ENCODE measurements at regions not wholly inside any gene's neighbourhood (a gene's known extent, or its start where the extent isn't known, plus 50 kb on each side); places are given as distances from the start of the nearest gene placed in this dataset.

DNA sequence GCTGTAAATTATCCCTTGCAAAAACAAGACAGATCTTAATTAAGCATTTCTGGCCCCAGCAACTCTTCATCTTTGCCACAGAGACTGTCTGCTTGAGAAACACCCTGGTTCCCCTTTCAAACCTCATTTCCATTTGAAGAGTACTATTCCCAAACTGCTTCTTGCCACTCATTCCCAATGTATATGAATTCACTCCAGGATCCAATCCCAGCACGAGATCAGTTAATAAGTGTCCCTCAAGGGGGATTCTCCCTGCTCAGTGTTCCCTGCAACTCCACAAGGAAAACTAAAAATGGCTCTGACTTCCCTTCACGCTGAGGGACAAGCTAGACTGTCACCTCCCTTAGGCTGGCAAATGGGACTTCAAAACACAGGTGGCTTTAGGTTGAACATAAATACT, 173.2 kb downstream of the SIPA1L2 start:
- TF ChIP-seq POLR2A (IDR thresholded peaks at IDR 0.05; ENCODE audit: low read depth, low read length) (no peak), GATA2 (IDR thresholded peaks at IDR 0.05; ENCODE audit: insufficient read depth, insufficient read length, low read depth, low read length) (no peak), EZH2 (IDR thresholded peaks at IDR 0.05; ENCODE audit: borderline replicate concordance, low read depth, low read length, severe bottlenecking) (no peak), POLR2AphosphoS5 (IDR thresholded peaks at IDR 0.05; ENCODE audit: insufficient read depth, low read depth, low read length) (no peak), MYC (IDR thresholded peaks at IDR 0.05; ENCODE audit: low read depth, low read length) (no peak), JUN (IDR thresholded peaks at IDR 0.05; ENCODE audit: borderline replicate concordance, insufficient read depth, insufficient read length, low read depth) (no peak)
- TF ChIP-seq, protein P1, sequence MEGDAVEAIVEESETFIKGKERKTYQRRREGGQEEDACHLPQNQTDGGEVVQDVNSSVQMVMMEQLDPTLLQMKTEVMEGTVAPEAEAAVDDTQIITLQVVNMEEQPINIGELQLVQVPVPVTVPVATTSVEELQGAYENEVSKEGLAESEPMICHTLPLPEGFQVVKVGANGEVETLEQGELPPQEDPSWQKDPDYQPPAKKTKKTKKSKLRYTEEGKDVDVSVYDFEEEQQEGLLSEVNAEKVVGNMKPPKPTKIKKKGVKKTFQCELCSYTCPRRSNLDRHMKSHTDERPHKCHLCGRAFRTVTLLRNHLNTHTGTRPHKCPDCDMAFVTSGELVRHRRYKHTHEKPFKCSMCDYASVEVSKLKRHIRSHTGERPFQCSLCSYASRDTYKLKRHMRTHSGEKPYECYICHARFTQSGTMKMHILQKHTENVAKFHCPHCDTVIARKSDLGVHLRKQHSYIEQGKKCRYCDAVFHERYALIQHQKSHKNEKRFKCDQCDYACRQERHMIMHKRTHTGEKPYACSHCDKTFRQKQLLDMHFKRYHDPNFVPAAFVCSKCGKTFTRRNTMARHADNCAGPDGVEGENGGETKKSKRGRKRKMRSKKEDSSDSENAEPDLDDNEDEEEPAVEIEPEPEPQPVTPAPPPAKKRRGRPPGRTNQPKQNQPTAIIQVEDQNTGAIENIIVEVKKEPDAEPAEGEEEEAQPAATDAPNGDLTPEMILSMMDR (IDR thresholded peaks at IDR 0.05; ENCODE audit: extremely low read depth in 1 of 2, insufficient read depth in 1 of 2, low read depth in 1 of 2, low read length in 2 of 2): no peak
- TF ChIP-seq, protein P2, sequence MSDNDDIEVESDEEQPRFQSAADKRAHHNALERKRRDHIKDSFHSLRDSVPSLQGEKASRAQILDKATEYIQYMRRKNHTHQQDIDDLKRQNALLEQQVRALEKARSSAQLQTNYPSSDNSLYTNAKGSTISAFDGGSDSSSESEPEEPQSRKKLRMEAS (IDR thresholded peaks at IDR 0.05; ENCODE audit: insufficient read depth, insufficient read length): no peak

Data from endothelial cell of umbilical vein (primary cell).